SK-N-MC (cell line): ENCODE measurements at regions not wholly inside any gene's neighbourhood (a gene's known extent, or its start where the extent isn't known, plus 50 kb on each side); places are given as distances from the start of the nearest gene placed in this dataset.

ENCODE experiments used
- EZH2 ChIP-seq: fragments of 200-600 bp; sonication (generic); IDR thresholded peaks from one replicate; pipeline ENCODE4 v1.6.1; 2017; ENCODE audit warnings: antibody characterized with exemption
- POLR2AphosphoS5 ChIP-seq: IDR thresholded peaks from 2 replicates; pipeline ENCODE4 v1.6.1; 2012; ENCODE audit warnings: mild to moderate bottlenecking, low read depth, low read length, borderline replicate concordance

GRCh38 chr3:8369638-8370037 is 132.0 kb upstream of the LMCD1 start:
- TF ChIP-seq POLR2AphosphoS5 (no peak), EZH2 (no peak)
